ENCODE measurements at regions not wholly inside any gene's neighbourhood (a gene's known extent, or its start where the extent isn't known, plus 50 kb on each side); places are given as distances from the start of the nearest gene placed in this dataset.
"Not testable (repeated sequence)": the region's sequence is repeated elsewhere in the genome, so short reads cannot be mapped to it uniquely, and the experiment has no call there.

DNA sequence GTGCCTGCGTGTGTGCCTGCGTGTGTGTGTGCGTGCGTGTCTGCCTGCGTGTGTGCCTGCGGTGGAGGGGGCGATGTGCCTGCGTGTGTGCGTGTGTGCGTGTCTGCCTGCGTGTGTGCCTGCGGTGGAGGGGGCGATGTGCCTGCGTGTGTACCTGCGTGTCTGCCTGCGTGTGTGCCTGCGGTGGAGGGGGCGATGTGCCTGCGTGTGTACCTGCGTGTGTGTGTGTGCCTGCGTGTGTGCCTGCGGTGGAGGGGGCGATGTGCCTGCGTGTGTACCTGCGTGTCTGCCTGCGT is 116.7 kb upstream of the ZNF516 start:
- H3K27ac ChIP-seq (ENCODE audit: low read depth); H3K4me1 ChIP-seq (ENCODE audit: insufficient read depth); H3K36me3 ChIP-seq (ENCODE audit: insufficient read depth); H3K4me3 ChIP-seq (ENCODE audit: low read depth, low read length); DNase-seq (ENCODE audit: extremely low spot score): not testable (repeated sequence)
- WGBS = 89% methylated on average over 24 of the region's 26 CpGs

DNA sequence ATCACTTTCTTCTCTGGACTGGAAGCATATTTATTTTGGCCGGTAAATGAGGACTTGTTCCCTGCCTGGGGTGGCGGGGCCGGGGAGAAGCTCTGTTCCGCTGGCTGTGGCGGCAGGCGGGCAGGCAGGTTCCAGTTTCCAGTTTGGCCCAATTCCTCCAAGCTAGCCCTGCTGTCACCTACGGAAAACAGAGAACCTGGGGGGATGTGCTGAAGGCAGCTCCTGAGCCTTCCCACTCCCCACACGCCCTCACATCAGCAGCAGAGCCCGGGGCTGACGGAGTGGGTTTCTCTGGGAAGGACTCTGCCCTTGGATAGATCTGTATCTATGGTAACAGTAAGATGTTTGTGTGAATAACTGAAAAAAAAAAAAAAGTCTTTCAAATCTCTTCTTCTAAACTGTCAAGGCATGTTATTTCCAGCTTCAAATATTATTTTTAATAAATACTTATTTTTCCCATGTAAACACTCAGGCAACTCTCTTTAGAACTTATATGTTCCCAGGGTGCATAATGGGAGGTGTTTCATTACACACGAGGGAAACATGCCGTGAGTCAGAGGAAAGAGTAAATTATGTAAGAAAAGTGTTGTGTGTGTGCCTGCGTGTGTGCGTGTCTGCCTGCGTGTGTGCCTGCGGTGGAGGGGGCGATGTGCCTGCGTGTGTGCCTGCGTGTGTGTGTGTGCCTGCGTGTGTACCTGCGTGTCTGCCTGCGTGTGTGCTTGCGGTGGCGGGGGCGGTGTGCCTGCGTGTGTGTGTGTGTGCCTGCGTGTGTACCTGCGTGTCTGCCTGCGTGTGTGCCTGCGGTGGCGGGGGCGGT is 116.1 kb upstream of the ZNF516 start:
- Histone ChIP-seq H3K27ac (ENCODE audit: low read depth) (no peak overlapping the region), H3K4me1 (ENCODE audit: insufficient read depth) (no peaks in the 10 kb centered on the region), H3K36me3 (ENCODE audit: insufficient read depth) (no peaks in the 10 kb centered on the region), H3K4me3 (ENCODE audit: low read depth, low read length) (no peak overlapping the region)
- no peak for DNase-seq (ENCODE audit: extremely low spot score)
- 72% methylated on average over 32 of the region's 32 CpGs for WGBS

DNA sequence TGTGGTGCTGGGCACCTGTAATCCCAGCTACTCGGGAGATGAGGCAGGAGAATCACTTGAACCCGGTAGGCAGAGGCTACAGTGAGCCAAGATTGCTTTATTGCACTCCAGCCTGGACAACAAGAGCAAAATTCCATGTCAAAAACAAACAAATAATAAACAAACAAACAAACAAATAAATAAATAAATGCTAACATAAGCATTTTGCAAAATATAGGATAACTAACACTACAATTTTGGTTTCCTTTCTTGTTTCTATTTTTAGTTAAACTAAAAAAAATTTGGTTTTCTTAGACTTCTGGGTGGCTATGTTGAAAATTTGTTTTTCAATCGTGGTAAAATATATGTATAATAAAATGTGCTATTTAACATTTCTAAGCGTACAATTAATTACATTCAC is 115.0 kb upstream of the ZNF516 start:
- no peaks in the 10 kb centered on the region for H3K36me3 ChIP-seq (ENCODE audit: insufficient read depth)
- no peak overlapping the region for H3K27ac ChIP-seq (ENCODE audit: low read depth)
- H3K4me1 ChIP-seq (ENCODE audit: insufficient read depth) = no peaks in the 10 kb centered on the region
- H3K4me3 ChIP-seq (ENCODE audit: low read depth, low read length) = no peak overlapping the region
- no peak for DNase-seq (ENCODE audit: extremely low spot score)
- 81% methylated on average over 4 of the region's 4 CpGs for WGBS

DNA sequence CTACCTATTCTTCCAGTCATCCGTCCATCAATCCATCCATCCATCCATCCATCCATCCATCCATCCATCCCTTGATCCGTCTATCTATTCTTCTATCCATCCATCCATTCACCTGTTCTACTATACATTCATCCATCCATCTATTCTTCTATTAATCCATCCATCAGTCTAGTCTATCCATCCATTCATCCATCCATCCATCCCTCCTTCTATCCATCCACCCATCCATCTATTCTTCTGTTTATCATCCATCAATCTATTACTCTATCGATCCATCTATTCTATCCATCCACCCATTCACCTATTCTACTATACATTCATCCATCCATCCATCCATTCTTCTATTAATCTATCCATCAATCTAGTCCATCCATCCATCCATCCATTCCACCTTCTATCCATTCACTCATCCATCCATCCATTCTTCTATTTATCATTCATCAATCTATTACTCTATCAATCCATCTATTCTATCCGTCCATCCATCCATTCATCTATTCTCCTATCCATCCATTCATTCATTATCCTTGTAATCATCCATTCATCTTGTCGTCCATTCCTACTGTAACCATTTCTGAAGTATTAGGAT is 110.4 kb upstream of the ZNF516 start:
- WGBS = 67% methylated on average over 5 of the region's 5 CpGs
- no peak for DNase-seq (ENCODE audit: extremely low spot score)
- Histone ChIP-seq H3K36me3 (ENCODE audit: insufficient read depth) (no peaks in the 10 kb centered on the region), H3K4me1 (ENCODE audit: insufficient read depth) (no peaks in the 10 kb centered on the region), H3K4me3 (ENCODE audit: low read depth, low read length) (no peak overlapping the region), H3K27ac (ENCODE audit: low read depth) (no peak overlapping the region)

DNA sequence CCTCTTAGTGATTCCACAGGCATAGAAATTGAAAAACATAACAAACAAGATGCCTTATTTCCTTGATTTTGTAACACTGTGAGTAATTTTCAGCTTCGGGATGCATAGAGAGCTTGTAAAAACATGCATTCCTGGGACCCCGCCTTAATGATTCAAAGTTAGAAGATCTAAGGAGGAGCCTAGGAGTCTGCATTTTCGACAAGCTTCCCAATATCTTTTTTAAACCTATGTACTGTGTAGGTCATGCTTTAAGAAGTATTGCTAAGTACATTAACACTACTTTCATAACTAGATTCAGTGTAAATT is 109.8 kb upstream of the ZNF516 start:
- Histone ChIP-seq H3K27ac (ENCODE audit: low read depth) (no peak overlapping the region), H3K4me3 (ENCODE audit: low read depth, low read length) (no peak overlapping the region), H3K36me3 (ENCODE audit: insufficient read depth) (no peaks in the 10 kb centered on the region), H3K4me1 (ENCODE audit: insufficient read depth) (no peaks in the 10 kb centered on the region)
- no peak for DNase-seq (ENCODE audit: extremely low spot score)
- 60% methylated on average over 3 of the region's 3 CpGs for WGBS

DNA sequence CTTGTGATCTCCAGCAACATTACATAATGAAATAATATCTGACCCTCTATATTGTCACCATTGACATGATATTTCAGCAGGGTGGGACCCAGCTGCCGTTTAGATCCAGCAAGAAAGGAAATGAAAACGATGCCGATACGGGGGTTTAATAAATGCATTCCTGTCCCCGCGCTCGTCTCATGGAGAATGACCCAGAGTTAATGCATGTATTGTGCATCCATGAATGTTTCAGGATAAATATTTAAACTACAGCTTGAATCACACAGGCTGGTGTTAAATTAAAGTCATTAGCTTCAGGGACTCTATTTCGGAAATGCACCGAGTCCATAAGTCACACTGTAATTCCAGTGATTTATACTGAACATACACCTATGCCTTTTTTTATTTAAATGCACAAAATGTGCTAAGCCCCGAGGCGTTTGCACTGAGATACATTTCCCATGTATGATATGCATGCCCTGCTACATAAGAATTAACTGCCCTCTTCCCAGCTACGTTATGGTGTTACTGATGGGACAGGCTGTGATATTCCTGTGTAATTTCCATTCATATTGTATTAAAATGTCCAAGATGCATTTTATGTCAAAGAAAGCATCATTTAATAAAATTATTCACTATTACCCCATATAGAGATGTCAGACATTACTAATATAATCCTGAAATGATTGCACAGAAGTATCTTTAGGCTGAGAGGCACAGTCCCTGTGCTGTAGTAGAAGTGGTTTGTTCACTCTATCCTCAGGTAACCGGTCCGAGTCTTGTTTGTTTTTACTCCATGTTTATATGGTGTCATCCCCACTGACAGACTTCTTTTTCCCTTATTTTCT is 109.3 kb upstream of the ZNF516 start:
- H3K27ac ChIP-seq (ENCODE audit: low read depth) = no peak overlapping the region
- no peak for DNase-seq (ENCODE audit: extremely low spot score)
- no peak overlapping the region for H3K4me3 ChIP-seq (ENCODE audit: low read depth, low read length)
- no peaks in the 10 kb centered on the region for H3K36me3 ChIP-seq (ENCODE audit: insufficient read depth)
- WGBS = 64% methylated on average over 14 of the region's 14 CpGs
- no peaks in the 10 kb centered on the region for H3K4me1 ChIP-seq (ENCODE audit: insufficient read depth)

DNA sequence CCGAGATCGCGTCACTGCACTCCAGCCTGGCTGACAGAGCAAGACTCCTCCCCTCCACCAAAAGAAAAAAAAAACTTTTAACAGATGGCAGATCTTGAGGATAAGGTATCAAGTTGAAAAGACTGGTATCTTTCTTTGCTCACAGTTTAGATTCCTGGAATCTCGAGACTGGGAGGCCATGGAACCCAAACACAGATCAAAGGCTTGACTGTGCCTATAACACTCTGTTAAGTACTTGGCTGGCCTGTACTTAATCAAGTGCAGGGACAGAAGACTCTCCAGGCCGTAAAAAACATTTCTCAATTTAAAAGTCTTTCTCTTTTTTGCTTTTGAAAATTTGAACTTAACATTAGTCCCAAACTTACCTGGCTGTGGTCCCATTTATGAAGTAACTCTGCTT is 107.1 kb upstream of the ZNF516 start:
- no peaks in the 10 kb centered on the region for H3K4me1 ChIP-seq (ENCODE audit: insufficient read depth)
- DNase-seq (ENCODE audit: extremely low spot score) = no peak
- no peaks in the 10 kb centered on the region for H3K36me3 ChIP-seq (ENCODE audit: insufficient read depth)
- WGBS = 69% methylated on average over 5 of the region's 5 CpGs
- no peak overlapping the region for H3K4me3 ChIP-seq (ENCODE audit: low read depth, low read length)
- no peak overlapping the region for H3K27ac ChIP-seq (ENCODE audit: low read depth)

DNA sequence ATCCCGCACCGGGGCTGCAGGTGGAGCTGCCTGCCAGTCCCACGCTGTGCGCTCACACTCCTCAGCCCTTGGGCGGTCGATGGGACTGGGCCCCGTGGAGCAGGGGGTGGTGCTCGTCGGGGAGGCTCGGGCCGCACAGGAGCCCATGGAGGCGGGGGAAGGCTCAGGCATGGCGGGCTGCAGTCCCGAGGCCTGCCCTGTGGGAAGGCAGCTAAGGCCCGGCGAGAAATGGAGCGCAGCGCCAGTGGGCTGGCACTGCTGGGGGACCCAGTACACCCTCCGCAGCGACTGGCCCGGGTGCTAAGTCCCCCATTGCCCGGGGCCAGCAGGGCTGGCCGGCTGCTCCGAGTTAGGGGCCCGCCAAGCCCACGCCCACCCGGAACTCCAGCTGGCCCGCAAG is 105.0 kb upstream of the ZNF516 start:
- not testable (repeated sequence) for H3K4me3 ChIP-seq (ENCODE audit: low read depth, low read length); H3K36me3 ChIP-seq (ENCODE audit: insufficient read depth); H3K4me1 ChIP-seq (ENCODE audit: insufficient read depth); DNase-seq (ENCODE audit: extremely low spot score); H3K27ac ChIP-seq (ENCODE audit: low read depth)
- 97% methylated on average over 28 of the region's 28 CpGs for WGBS

DNA sequence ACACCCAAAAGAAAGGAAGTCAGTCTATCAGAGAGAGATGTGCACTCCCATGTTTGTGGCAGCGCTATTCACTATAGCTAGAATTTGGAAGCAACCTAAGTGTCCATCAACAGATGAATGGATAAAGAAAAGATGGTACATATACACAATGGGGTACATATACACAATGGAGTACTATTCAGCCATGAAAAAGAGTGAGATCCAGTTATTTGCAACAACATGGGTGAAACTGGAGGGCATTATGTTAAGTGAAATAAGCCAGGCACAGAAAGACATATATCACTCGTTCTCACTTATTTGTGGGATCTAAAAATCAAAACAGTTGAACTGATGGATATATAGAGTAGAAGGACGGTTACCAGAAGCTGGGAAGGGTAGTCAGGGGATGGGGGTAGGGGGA is 99.9 kb upstream of the ZNF516 start:
- H3K4me3 ChIP-seq (ENCODE audit: low read depth, low read length) = no peak overlapping the region
- no peak for DNase-seq (ENCODE audit: extremely low spot score)
- H3K36me3 ChIP-seq (ENCODE audit: insufficient read depth) = no peaks in the 10 kb centered on the region
- H3K27ac ChIP-seq (ENCODE audit: low read depth) = no peak overlapping the region
- 94% methylated on average over 3 of the region's 3 CpGs for WGBS
- no peaks in the 10 kb centered on the region for H3K4me1 ChIP-seq (ENCODE audit: insufficient read depth)

DNA sequence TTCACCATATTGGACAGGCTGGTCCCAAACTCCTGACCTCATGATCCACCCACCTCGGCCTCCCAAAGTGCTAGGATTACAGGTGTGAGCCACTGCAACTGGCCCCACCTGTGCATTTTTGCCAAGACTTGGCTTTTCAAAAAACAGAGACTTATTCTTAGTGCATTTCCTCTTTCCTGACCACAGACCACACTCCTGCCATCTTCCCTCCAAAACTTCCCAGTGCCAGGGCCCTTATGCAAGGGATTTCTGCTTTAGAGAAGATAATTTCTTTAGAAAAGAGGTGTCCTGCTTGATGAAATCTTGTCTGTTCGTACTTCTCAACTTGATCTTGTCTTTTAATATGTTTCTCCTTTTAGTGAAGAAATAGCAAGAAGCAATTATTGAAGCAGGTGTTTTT is 98.8 kb upstream of the ZNF516 start:
- Histone ChIP-seq H3K27ac (ENCODE audit: low read depth) (no peak overlapping the region), H3K4me1 (ENCODE audit: insufficient read depth) (no peaks in the 10 kb centered on the region), H3K36me3 (ENCODE audit: insufficient read depth) (no peaks in the 10 kb centered on the region), H3K4me3 (ENCODE audit: low read depth, low read length) (no peak overlapping the region)
- DNase-seq (ENCODE audit: extremely low spot score) = no peak
- 93% methylated on average over 2 of the region's 2 CpGs for WGBS

DNA sequence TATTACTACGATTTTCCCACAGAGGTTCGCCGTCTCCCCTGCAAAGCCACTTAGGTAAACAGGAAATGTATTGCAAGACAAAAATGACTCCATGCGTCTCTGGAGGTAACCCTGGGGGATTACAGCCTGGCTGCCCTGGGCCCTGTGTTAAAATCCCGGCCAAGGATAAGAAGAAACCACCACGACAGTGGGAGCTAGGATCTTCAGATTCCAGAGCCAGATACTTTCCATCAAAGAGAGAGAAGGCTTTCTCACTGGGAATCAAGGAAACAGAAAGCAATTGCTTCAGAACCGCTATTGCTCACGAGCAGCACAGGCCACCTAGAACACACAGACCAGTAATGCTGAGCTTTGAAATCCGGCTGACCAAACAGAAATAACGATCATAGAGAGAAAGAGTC is 97.9 kb upstream of the ZNF516 start:
- no peak for DNase-seq (ENCODE audit: extremely low spot score)
- no peaks in the 10 kb centered on the region for H3K4me1 ChIP-seq (ENCODE audit: insufficient read depth)
- H3K36me3 ChIP-seq (ENCODE audit: insufficient read depth) = no peaks in the 10 kb centered on the region
- 31% methylated on average over 10 of the region's 10 CpGs for WGBS
- H3K4me3 ChIP-seq (ENCODE audit: low read depth, low read length) = no peak overlapping the region
- no peak overlapping the region for H3K27ac ChIP-seq (ENCODE audit: low read depth)

DNA sequence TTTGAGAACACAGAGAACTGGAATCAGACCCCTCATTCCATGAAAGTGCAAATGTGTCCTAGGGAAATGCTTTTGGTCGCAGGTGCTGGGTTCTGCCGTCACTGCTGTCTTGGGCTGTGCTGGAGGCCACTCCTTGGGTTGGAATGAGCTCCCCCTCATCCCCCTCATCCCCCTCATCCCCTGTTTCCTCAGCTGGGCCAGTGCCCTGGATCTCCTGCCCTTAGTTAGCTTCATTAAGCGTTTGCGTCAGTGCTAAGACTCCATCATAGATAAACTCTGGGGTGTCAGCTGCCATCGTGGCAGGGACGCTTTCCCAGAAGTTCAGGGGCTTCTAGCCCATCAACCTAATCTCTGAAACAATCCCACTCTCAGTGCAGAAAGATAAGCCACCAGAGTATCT is 97.1 kb upstream of the ZNF516 start:
- no peak for DNase-seq (ENCODE audit: extremely low spot score)
- no peaks in the 10 kb centered on the region for H3K4me1 ChIP-seq (ENCODE audit: insufficient read depth)
- WGBS = 85% methylated on average over 6 of the region's 6 CpGs

DNA sequence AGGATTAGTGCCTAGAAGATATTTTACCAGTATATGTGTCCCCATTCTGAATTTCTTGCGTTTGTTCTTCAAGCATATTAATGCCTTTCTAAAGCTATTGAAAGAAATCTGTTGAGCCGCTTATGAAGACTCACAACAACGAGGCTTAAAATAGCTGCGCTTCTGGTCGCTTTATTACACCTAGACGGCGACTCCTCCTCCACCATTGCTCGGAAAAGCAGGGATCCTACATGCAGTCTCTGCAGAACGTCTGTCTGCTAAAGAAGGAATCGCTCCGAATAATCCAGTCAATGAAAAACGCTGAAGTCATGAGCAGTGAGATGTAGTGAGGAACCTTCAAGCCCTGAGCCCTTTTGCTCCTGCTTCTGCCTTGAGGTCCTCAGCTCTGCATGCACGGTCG is 94.8 kb upstream of the ZNF516 start:
- Histone ChIP-seq H3K4me3 (ENCODE audit: low read depth, low read length) (no peak overlapping the region), H3K36me3 (ENCODE audit: insufficient read depth) (no peaks in the 10 kb centered on the region), H3K4me1 (ENCODE audit: insufficient read depth) (no peaks in the 10 kb centered on the region), H3K27ac (ENCODE audit: low read depth) (no peak overlapping the region)
- WGBS = 88% methylated on average over 14 of the region's 14 CpGs
- DNase-seq (ENCODE audit: extremely low spot score) = no peak

More for the DNA sequence above, 97.1 kb upstream of the ZNF516 start:
- no peaks in the 10 kb centered on the region for H3K36me3 ChIP-seq (ENCODE audit: insufficient read depth)
- H3K4me3 ChIP-seq (ENCODE audit: low read depth, low read length) = no peak overlapping the region
- no peak overlapping the region for H3K27ac ChIP-seq (ENCODE audit: low read depth)

DNA sequence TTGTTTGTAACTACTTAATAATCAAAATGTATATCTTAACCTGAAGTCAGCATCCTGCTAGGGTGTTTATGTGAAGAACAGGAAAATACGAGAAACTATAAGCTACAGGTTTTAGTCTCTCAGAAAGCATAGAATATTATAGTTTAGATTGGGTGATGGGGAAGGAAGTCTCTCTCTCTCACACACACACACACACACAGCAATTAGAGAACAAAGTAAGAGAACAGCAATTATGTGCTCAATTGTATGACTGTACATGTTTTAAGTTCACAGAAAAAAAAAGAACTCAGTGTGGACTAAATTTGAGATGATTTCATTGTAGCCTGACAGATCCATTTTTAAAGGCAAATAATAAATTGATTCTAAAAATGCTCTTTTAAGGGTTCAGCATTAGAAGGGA is 94.3 kb upstream of the ZNF516 start:
- Histone ChIP-seq H3K27ac (ENCODE audit: low read depth) (no peak overlapping the region), H3K36me3 (ENCODE audit: insufficient read depth) (no peaks in the 10 kb centered on the region), H3K4me1 (ENCODE audit: insufficient read depth) (no peaks in the 10 kb centered on the region), H3K4me3 (ENCODE audit: low read depth, low read length) (no peak overlapping the region)
- DNase-seq (ENCODE audit: extremely low spot score) = no peak
- 24% methylated on average over 1 of the region's 1 CpG for WGBS
